ENCODE measurements at regions not wholly inside any gene's neighbourhood (a gene's known extent, or its start where the extent isn't known, plus 50 kb on each side); places are given as distances from the start of the nearest gene placed in this dataset.
"Not testable (repeated sequence)": the region's sequence is repeated elsewhere in the genome, so short reads cannot be mapped to it uniquely, and the experiment has no call there.

DNA sequence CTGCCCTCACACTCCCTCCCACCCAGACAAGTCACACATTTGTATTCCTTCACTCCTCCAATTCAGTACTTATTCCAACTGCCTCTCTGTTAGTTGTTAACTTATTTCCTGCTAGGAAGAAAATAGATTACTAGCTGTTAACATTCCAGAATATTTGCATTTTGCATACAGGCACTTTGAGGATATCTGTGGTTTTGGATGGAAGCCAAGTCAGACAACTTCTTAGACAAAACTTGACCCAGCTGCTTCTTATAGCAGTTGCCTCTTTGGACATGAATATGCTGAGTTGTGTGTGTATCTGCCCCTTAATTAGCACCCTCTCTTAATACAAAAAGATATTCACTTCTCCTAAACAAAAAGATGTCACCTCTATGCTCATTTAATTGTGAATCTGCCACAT is 1280.6 kb upstream of the ACO1 start:
- DNase-seq = no peak

DNA sequence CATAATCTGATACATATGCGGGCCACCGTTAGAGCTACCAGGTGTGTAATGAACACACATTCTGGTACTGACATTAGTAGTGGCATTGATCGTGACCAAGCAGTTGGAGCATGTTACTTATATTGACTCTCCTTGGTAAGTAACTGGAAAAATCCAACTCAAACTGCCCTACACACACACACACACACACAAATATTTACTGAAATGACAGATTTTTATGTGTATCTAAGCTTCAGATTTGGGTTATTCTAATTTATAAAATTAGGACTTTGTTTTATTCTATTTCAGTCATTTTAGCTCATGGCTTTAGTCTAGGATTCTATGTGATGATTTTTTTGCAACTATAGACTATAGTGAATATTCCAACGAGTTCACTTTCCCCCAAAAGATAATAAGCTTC is 1280.2 kb upstream of the ACO1 start:
- no peak for DNase-seq

DNA sequence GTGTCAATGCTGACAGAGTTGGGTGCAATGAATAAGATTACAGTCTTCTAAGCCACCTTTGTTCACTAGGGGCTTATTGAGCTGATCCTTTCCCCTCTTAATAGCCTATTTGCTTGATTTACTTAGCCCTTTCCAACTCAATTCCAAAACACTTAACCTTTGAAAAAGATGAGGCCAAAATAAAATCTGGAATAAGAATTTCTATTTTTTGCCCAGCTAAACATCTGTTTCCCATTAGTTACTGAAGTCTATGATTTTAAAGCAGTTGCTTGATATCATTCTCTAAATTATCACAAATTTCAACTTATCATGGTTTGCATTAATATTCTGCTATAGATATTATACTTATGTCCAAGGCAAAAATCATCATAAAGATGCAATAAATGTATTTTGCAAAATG is 1272.0 kb upstream of the ACO1 start:
- no peak for DNase-seq

DNA sequence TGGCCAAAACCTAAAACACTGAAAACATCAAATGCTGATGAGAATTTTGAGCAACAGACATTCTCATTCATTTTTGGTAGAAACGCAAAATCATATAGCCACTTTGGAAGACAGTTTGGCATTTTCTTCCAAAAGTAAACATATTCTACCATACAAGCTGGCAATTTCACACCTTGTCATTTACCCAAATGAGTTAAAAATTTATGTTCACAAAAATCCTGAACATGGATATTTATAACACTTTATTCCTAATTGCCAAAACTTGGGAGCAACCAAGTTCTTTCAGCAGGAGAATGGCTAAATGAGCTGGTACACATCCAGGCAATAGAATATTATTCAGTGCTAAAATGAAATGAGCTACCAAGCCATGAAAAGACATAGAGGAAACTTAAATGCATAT is 1270.1 kb upstream of the ACO1 start:
- DNase-seq = no peak

DNA sequence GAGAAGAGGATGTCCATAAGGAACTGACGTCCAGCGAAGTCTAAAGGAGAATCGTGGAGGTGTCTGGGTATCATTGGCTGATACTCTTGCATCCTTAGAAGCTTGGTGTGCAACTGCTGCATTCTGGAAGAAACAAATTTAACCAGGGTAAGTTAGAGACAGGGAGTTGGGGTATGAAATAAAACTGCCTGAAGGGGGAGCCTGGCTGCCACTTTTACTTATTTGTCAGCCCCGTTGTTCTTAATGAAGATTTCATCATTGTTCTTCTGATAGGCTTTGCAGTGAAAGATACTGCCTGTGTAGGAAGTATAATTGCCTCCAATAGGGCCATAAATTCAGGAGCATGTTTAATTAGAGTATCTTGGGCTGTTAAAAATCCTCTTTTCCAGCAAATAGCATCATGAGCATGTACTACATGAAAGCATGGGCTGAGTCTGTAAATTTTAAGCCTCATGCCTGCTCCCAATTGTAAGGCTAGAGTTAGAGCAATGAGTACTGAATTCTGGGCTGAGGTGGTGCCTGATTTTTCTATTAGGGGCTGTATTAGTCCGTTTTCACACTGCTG is 1264.5 kb upstream of the ACO1 start:
- no peak for DNase-seq

DNA sequence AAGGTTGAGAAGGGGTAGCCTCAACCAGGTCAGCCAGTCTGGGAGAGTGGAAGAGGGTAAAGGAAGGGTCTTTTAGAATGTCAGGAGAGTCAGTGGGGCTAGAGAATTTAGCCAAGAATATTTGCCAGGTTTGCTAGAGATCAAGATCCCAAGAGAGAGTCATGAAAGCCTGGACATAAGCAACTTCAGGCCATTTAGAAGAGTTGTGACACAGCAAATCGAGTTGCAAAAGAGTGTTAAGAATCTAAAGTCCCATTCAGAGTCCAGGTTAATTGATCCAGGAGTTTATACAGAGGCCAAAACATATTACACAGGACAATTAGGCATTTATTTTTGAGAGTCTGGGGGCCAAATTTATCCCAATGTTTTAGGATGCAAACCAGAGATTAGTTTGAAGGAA is 1260.1 kb upstream of the ACO1 start:
- no peak for DNase-seq

DNA sequence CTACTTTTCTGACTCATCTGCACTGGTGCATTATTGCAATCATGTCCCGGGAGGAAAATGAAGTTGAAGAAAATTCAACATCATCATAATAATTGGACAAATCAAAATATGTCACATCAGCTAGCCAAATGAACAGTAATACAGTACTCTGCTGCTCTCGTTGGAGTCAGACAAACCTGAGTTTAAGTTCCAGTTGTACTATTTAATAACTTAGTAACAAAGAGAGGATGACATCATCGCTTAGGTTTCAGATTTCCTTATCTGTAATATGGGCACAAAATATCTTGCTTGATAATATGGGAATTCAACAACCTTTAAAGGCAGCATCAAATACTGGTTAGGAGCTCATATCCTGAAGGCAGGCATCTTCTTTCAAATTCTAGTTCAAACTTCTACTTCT is 1248.9 kb upstream of the ACO1 start:
- no peak for DNase-seq

DNA sequence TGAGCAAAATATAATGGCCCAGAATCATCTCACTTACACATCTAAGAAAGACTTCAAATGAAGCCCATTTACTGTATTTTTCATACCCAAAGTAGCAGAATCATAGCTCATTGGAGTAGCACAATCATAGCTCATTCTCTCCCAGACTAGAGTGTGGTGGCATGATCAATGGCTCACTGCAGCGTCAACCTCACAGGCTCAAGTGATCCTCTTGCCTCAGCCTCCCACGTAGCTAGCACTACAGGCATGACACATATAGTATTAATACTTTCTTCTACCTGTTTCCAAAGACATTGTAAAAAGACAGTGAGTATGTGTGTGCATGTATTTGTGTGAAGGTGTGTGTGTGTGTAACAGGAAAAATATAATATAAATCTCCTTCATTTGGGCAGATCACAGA is 1247.9 kb upstream of the ACO1 start:
- no peak for DNase-seq

DNA sequence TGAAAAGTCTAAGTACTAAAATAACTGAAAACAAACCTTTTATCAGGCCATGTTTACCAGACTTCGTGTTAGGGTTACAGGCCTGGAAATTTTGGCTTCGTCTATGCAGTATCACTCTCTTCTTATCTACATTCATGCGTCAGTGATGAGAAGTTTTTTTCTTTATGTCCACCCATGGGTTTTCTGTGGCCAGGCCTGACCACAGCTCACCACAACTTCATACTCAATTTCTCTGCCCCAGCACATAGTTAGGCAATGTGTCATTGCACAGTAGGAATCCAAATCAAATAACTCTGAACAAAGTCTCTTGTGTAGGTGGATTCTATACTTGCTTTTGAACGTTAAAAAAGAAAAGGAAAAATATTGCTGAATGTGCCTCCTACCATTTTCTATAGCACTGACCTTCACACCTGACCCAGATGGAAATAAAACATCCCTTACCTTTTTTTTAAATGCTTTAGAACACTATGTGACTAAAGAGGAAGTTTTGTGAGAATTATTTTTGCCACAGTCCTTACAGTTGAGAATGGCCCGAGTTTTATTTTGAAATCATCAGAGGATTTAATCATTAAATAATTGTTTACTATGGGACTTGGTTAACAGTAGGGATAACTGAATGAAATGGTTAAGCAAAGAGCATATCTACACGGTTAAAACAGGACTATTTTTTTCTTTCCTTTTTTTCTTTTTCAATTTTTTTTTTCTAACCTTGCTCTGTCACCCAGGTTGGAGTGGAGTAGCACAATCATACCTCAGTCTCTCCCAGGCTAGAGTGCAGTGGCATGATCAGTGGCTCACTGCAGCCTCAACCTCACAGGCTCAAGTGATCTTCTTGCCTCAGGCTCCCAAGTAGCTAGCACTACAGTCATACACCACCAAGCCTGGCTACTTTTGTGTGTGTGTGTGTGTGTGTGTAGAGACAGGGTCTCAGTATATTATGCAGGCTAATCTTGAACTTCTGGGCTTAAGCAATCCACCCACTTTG is 1247.0 kb upstream of the ACO1 start:
- DNase-seq = no peak

DNA sequence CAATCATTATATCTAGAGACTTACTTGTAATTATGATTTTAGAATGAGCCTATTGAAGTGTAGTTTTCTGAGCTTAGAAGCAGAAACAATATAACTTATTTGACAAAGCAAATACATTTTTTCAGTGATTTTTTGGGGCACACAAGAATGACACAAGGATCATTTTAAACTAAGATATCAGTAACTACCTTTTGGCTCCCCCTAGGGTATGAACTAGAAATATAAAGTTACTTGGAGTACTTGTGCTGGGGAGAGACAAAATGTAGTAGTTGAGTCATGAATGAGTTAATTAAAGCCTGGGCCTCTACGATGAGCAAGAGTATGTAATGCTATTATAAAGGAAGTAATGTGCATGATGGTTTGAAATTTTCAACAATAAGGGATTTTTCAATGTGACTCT is 1244.1 kb upstream of the ACO1 start:
- no peak for DNase-seq

DNA sequence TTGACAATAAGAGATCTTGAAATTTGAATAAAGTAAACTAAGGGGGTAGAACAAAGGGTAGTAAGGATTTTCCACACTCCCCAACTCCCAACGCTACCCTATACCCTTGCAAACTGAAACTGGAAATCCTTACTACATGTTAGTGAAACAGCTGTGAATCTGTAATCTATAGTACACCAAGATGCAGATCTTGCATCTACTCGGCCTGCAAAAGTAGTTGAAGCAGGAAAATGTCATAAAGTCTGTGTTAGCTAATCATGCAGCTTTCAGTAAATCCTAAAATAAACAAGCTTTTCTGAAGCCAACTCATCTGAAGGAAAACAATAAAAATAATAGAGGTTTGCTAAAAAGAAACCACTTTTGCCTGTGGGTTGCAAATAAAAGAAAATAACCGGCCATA is 1242.0 kb upstream of the ACO1 start:
- DNase-seq = no peak

DNA sequence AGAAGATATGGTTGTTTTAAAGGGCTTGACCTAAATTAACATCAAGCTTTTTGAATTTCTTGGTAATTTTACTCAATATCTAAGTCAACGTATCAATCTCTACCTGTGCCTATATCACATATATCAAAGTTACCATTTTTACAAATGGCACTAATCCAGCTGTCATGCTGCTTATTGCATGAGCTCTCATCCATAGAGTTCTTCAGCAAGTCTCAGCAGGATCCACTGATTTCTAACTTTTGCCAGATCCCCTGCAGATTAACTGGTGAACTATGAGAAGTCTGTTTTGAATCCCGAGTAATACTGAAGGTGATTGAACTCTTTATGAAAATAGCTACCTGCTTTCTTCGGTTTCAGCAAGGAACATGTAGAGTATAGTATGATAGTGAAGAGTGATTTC is 1239.8 kb upstream of the ACO1 start:
- no peak for DNase-seq

DNA sequence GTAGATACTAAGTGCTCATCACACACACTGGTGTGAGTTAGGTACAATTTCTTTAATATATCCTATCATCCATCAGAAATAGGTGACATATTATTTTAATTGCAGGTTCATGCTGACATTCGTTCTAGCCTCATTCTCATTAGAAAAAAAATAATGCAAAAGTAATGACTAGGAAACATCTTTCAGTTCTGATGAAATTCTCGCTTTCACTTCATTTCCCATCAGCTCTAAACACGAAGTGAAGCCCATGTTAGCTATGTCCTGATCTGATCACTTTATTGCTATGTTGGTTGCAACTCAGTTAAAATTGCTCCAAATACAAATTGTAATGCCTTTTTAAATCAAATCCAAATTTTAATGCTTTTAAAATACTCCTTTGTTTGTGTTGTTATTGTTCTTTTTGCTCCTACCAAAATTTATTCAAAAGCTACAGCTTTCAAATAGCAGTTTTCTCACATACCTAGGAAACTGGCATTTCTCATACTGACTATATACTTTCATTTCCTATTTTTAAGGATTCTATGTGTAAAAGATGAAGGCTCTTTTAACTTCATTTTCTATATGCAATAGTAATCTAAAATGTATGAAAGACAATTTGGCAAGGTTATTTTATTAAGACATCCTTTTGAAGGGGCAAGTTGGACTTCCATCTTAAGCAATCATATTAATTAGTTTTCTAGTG is 1237.8 kb upstream of the ACO1 start:
- DNase-seq = no peak

DNA sequence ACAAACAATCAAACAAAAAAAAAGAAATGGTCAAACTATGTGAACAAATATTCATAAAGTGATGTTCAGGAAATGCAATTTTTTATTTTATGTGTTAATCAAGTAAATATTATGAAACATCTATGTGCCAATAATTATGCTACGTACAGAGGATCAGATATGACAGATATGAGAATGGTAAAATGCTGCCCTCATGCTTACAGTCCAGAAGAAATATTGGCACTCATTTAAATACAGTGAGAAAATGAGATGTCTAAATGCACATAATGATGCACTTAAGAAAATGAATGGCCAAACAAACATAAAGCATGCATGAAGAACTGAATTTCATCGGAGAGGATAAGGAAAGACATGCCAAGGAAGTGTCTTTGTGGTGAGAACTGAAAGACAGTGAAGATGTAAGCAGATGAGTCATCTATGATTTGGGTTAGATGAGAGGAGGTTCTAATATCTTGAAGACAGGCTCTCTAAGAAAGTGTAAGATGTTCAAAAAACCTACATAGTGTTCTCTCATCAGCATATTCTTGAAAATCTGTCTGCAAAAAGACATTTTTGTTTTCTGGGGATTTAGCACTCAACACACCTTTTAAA is 1231.1 kb upstream of the ACO1 start:
- no peak for DNase-seq

DNA sequence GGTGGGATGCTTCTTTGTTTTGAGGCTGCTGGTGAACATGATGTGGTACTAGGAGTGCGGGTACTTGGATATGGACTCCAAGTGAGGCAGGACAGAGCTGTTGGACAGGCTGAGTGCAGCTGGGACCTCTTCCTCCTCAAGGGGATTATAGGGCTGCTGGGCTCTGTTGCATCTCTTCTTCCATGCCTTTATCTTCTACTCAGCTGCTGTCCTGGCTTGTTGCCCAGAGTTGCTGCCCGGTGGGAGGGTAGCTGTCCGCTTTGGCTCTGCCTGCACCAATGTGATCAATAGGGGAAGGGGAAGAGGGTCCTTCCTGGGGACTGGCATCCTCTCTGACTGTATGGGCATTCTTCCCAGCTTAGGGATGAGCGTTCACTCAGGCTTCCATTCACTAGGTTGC is 1217.9 kb upstream of the ACO1 start:
- DNase-seq = no peak

DNA sequence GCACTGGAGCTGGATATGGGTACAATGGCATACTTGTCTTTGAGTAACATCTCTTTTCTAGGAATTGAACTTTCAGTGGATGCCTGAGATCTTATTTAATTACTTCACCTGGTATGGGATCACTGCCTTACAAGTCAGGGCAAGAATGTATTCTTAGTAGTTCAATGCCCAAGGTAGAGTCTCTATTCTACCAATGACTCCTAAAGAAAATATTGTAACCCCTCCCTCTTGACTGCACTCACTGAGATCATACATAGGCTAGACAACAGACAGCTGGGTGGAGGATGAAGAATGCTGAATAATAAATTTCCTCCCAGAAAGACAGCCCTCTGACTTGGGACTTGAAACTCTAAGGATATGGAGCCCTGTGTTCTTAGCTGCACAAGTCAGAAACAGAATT is 1216.3 kb upstream of the ACO1 start:
- DNase-seq = no peak

DNA sequence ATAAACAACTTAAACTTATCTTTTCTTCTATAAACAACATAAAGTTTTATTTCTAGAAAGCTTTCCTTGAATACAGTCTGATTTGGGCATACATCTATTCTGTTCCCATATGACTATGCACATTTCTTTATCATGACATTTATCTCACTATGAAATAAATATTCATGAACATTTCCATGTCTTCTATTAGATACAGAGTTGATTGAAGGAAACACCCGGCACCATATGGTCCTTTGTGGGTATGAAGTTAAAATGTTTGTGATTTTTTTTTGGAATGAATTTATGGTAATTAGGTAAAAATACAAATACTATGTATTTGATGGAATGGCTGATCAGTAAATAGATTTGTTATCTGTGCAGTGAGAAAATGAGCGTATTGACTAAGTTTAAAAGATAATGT is 1209.8 kb upstream of the ACO1 start:
- DNase-seq = no peak

DNA sequence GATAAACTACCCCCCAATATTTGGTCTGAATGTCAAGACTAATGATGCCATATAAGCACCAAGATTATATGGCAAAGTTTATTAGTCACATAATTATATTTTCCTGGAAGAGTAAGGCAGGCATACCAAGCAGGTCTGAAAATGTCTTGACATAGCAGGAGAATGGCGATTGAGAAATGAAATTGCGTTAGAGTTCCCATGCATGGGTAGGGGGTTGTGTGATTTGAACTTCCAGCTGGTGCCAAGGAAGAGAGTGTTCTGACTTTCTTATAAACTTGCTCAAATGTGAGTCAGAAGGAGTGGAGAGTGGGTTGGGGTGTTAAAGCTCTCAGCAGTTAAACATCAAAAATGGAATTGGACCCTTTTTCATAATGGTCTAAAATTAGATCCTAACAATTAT is 1200.6 kb upstream of the ACO1 start:
- DNase-seq = no peak

DNA sequence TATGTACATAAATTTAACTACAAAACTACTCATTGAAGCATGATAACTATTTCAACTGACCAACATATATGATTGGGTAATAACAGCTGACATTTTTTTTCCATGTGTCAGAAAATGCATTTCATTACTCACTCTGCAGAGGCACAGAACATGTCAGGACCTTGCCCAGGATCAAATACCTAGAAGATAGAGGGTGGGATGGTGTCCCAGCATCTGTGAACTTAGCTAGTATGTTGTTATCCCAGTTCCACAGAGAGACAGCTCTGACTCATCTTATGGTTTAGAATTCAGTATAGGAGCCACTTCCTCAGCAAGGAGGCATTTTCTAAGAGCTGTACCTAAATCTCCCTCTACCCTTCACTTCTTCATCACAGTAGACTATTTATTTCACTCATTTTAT is 1198.6 kb upstream of the ACO1 start:
- DNase-seq = no peak

DNA sequence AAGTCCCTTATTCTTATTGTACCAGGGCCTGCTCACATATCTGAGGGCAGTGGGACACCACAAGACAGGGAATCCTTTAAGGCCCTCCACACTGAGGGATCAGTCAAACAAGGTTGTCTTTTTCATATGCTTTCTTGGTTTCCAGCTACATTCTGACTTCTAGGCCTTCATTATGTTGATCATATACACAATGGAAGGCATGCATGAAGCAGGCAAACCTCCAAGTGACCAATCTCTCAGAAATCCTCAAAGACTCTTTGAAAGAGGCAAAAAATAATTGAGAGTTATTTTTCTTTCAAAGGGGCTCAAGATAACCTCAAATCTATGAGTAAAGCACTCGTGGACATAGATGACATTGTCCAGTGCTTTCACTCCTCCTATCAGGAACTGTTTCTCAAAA is 1195.9 kb upstream of the ACO1 start:
- DNase-seq = no peak

DNA sequence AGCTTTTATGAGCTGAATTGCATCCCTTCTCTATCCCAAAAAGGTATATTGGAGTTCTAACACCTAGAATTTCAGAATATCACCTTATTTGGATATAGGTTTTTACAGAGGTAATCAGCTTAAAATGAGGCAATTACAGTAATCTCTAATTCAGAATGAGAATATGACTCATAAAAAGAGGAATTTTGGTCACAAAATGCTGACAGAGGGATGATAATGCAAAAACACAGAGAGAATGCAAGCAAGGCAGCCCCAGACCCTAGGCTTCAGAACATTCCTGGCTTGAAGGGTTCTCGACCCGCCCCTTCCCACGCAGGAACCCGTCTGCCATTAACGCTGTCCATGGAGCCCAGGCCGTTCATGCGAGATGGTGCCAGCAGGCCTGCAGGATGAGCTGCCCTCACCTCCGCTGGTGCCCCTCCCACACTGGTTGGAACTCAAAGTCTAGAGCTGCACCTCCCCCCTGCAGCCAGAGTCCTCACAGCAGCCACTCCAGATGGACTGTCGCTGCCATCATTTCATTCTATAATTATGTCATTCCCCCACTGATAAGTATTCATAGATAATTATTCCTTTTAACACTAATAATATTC is 1173.4 kb upstream of the ACO1 start:
- DNase-seq = no peak

DNA sequence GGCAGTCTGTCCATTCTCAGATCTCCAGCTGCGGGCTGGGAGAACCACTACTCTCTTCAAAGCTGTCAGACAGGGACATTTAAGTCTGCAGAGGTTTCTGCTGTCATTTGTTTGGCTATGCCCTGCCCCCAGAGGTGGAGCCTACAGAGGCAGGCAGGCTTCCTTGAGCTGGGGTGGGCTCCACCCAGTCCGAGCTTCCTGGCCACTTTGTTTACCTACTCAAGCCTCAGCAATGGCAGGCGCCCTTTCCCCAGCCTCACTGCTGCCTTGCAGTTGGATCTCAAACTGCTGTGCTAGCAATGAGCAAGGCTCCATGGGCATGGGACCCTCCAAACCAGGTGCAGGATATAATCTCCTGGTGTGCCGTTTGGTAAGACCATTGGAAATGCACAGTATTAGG is 1154.5 kb upstream of the ACO1 start:
- not testable (repeated sequence) for DNase-seq

DNA sequence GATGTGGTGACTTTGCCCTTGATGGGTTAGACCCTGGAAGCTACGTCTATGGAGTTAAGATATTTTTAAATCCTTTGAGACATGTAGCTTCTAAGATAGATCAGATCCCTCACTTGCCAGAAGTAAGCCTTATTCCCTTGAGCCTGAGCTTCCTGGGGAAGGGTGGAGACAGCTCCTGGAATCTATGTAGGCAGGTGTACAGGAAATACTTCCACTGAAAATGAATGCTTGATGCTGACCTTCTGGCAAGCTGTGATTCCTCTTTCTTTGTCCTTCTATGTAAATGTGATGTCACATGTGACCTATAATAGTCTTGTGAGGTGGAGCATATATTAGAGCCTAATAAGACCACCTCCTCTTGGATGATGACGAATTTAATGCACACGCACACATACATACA is 1152.0 kb upstream of the ACO1 start:
- DNase-seq = no peak
